Common myeloid progenitor, CD34-positive (primary cell): ENCODE measurements at regions not wholly inside any gene's neighbourhood (a gene's known extent, or its start where the extent isn't known, plus 50 kb on each side); places are given as distances from the start of the nearest gene placed in this dataset.

Source experiments
- CTCF ChIA-PET: fragments of 350-600 bp; sonication (Branson Sonifier 250); formaldehyde crosslinking; loops from one replicate; lab custom pipeline; 2021; ENCODE audit warnings: antibody characterized with exemption; lab: Charles Lee
- POLR2A ChIA-PET: fragments of 350-600 bp; sonication (Branson Sonifier 250); formaldehyde crosslinking; loops from one replicate; lab custom pipeline; 2021; ENCODE audit warnings: antibody characterized with exemption; lab: Charles Lee
- DNase-seq, 3 donors: peaks; one replicate each; pipeline versions ENCODE4 v3.0.0 to v3.0.0-alpha.2; 2013
- H3K27ac ChIP-seq, 2 experiments: 1 replicate in 1 of 2; 2 replicates in 1 of 2; pipeline ENCODE4 v1.7.0; 2013; ENCODE audit warnings: inconsistent platforms in 2 of 2, low read length in 2 of 2, mild to moderate bottlenecking in 2 of 2, low read depth in 1 of 2, moderate library complexity in 1 of 2; ENCODE audit not compliant: severe bottlenecking in 2 of 2, insufficient read depth in 1 of 2, poor library complexity in 1 of 2
- H3K27me3 ChIP-seq, 5 experiments: replicated peaks in 2 of 5; 1 replicate in 3 of 5; 2 replicates in 2 of 5; pipeline versions ENCODE4 v1.6.1 to v1.7.0; 2013; ENCODE audit warnings: low read length in 4 of 5, mild to moderate bottlenecking in 2 of 5, moderate library complexity in 2 of 5, inconsistent platforms in 1 of 5; ENCODE audit not compliant: insufficient read depth in 5 of 5, control insufficient read depth in 4 of 5
- H3K36me3 ChIP-seq, 4 experiments: 1 replicate in 2 of 4; 2 replicates in 2 of 4; pipeline versions ENCODE4 v1.6.1 to v1.7.0; 2013; ENCODE audit warnings: low read length in 3 of 4, control low read depth in 1 of 4, mild to moderate bottlenecking in 1 of 4; ENCODE audit not compliant: control insufficient read depth in 4 of 4, insufficient read depth in 4 of 4
- H3K4me1 ChIP-seq, 4 experiments: 1 replicate in 3 of 4; 2 replicates in 1 of 4; pipeline versions ENCODE4 v1.6.1 to v1.7.1; 2013; ENCODE audit warnings: low read length in 3 of 4, mild to moderate bottlenecking in 3 of 4, control low read depth in 1 of 4, inconsistent platforms in 1 of 4, moderate library complexity in 1 of 4; ENCODE audit not compliant: control insufficient read depth in 4 of 4, insufficient read depth in 4 of 4; ENCODE audit errors: control extremely low read depth in 1 of 4
- H3K4me3 ChIP-seq, 7 experiments: 1 replicate in 4 of 7; 2 replicates in 3 of 7; pipeline versions ENCODE4 v1.5.1 to v1.7.0; 2013; ENCODE audit warnings: mild to moderate bottlenecking in 7 of 7, low read length in 6 of 7, moderate library complexity in 6 of 7, inconsistent platforms in 2 of 7, low read depth in 2 of 7, control low read depth in 1 of 7; ENCODE audit not compliant: insufficient read depth in 4 of 7, control insufficient read depth in 1 of 7; ENCODE audit errors: extremely low read depth in 1 of 7
- H3K9me3 ChIP-seq, 5 experiments: 1 replicate in 4 of 5; 2 replicates in 1 of 5; pipeline versions ENCODE4 v1.6.1 to v1.7.1; 2013; ENCODE audit warnings: low read length in 4 of 5, mild to moderate bottlenecking in 2 of 5, inconsistent platforms in 1 of 5, low read depth in 1 of 5, moderate library complexity in 1 of 5; ENCODE audit not compliant: control insufficient read depth in 4 of 5, insufficient read depth in 2 of 5; ENCODE audit errors: control extremely low read depth in 1 of 5
- WGBS: methylation state at CpG from one replicate; pipeline ENCODE4 v1.1.5; 2013; ENCODE audit not compliant: insufficient coverage; 5-methylcytosine and 5-hydroxymethylcytosine counted together

GRCh38 chr2:120490091-120490798, 144.3 kb downstream of the INHBB start:
- peaks cover 0 to 2% (median 0%) of the 10 kb centered on the region in 4 experiments for H3K4me1 ChIP-seq
- no peak overlapping the region for H3K4me3 ChIP-seq
- H3K27ac ChIP-seq = no peak overlapping the region
- ChIA-PET POLR2A (no interaction called here), CTCF (interaction anchor here (1.3 kb wide), 1 partner anchor 22 kb away, joined by 3 read pairs; no protein-coding TSS in a partner anchor)
- H3K27me3 ChIP-seq = peaks cover 0 to 4% (median 0%) of the 10 kb centered on the region in 5 experiments
- H3K36me3 ChIP-seq = no peaks in the 10 kb centered on the region
- H3K9me3 ChIP-seq = no peaks in the 10 kb centered on the region
- 96% methylated on average over 5 of the region's 12 CpGs for WGBS
- no peak for DNase-seq

GRCh38 chr2:120491111-120491625, 145.2 kb downstream of the INHBB start:
- Histone ChIP-seq H3K4me3 (no peak overlapping the region), H3K4me1 (peaks cover 0 to 2% (median 0%) of the 10 kb centered on the region in 4 experiments), H3K27me3 (peaks cover 0 to 4% (median 0%) of the 10 kb centered on the region in 5 experiments), H3K27ac (no peak overlapping the region), H3K36me3 (no peaks in the 10 kb centered on the region), H3K9me3 (no peaks in the 10 kb centered on the region)
- DNase-seq = no peak
- POLR2A ChIA-PET = no interaction called here
- WGBS = no CpG with 5 or more reads among the region's 1 CpG
- CTCF ChIA-PET = no interaction called here

- DNase-seq = peak in 2 of 3 donors; percentile 19 to 24
- no CpG with 5 or more reads among the region's 5 CpGs for WGBS
- Histone ChIP-seq H3K27me3 (peaks cover 0 to 4% (median 0%) of the 10 kb centered on the region in 5 experiments), H3K4me1 (peaks cover 0 to 2% (median 0%) of the 10 kb centered on the region in 4 experiments), H3K4me3 (no peak overlapping the region), H3K36me3 (no peaks in the 10 kb centered on the region), H3K9me3 (no peaks in the 10 kb centered on the region), H3K27ac (no peak overlapping the region)
- POLR2A ChIA-PET = no interaction called here
- CTCF ChIA-PET = no interaction called here
Measured at GRCh38 chr2:120493231-120493630, 147.3 kb downstream of the INHBB start.

GRCh38 chr2:120494446-120494845, 148.5 kb downstream of the INHBB start:
- peaks cover 0 to 2% (median 0%) of the 10 kb centered on the region in 4 experiments for H3K4me1 ChIP-seq
- no peaks in the 10 kb centered on the region for H3K9me3 ChIP-seq
- H3K27ac ChIP-seq = no peak overlapping the region
- H3K27me3 ChIP-seq = peaks cover 0 to 4% (median 0%) of the 10 kb centered on the region in 5 experiments
- POLR2A ChIA-PET = no interaction called here
- DNase-seq = no peak
- H3K4me3 ChIP-seq = no peak overlapping the region
- no peaks in the 10 kb centered on the region for H3K36me3 ChIP-seq
- CTCF ChIA-PET = no interaction called here

GRCh38 chr2:120495586-120495985, 149.7 kb downstream of the INHBB start:
- H3K9me3 ChIP-seq = no peaks in the 10 kb centered on the region
- no peaks in the 10 kb centered on the region for H3K36me3 ChIP-seq
- no peak for DNase-seq
- H3K4me1 ChIP-seq = peaks cover 0 to 2% (median 0%) of the 10 kb centered on the region in 4 experiments
- H3K27ac ChIP-seq = no peak overlapping the region
- POLR2A ChIA-PET = no interaction called here
- 100% methylated on average over 2 of the region's 2 CpGs for WGBS
- H3K27me3 ChIP-seq = peaks cover 0 to 4% (median 0%) of the 10 kb centered on the region in 5 experiments
- no peak overlapping the region for H3K4me3 ChIP-seq
- CTCF ChIA-PET = no interaction called here

GRCh38 chr2:120496235-120496634, 150.3 kb downstream of the INHBB start:
- Histone ChIP-seq H3K27ac (no peak overlapping the region), H3K4me3 (no peak overlapping the region), H3K27me3 (peaks cover 0 to 2% (median 0%) of the 10 kb centered on the region in 5 experiments), H3K4me1 (peaks cover 0 to 2% (median 0%) of the 10 kb centered on the region in 4 experiments), H3K36me3 (no peaks in the 10 kb centered on the region), H3K9me3 (no peaks in the 10 kb centered on the region)
- WGBS = 88% methylated on average over 6 of the region's 7 CpGs
- ChIA-PET CTCF (no interaction called here), POLR2A (no interaction called here)
- no peak for DNase-seq

GRCh38 chr2:120496759-120497158, 150.8 kb downstream of the INHBB start:
- Histone ChIP-seq H3K4me3 (no peak overlapping the region), H3K4me1 (peaks cover 0 to 2% (median 0%) of the 10 kb centered on the region in 4 experiments), H3K27me3 (peaks cover 0 to 2% (median 0%) of the 10 kb centered on the region in 5 experiments), H3K27ac (no peak overlapping the region), H3K9me3 (no peaks in the 10 kb centered on the region), H3K36me3 (no peaks in the 10 kb centered on the region)
- DNase-seq = no peak
- CTCF ChIA-PET = no interaction called here
- WGBS = 93% methylated on average over 6 of the region's 7 CpGs
- POLR2A ChIA-PET = no interaction called here
